ENCODE measurements at regions not wholly inside any gene's neighbourhood (a gene's known extent, or its start where the extent isn't known, plus 50 kb on each side); places are given as distances from the start of the nearest gene placed in this dataset.
"Not testable (repeated sequence)": the region's sequence is repeated elsewhere in the genome, so short reads cannot be mapped to it uniquely, and the experiment has no call there.

DNA sequence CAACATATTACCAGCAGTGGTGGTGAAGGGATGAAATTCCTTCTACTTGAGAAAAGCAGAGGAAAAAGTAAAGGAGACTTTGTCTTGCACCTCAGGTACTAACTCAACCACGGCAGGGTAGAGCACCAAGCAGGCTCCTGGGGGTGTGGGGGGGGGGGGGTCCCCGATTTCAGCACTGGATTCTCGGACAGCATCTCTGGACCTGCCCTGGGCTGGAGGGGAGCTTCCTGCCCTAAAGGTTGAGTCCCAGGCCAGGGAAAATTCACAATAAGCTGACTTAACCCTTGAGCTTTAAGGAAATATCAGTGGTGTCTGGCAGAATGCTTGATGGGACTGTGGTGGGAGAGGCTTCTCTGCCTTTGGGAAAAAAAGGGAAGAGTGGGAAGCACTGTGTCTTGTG lies 233.2 kb upstream of the CXADR start:
- Histone ChIP-seq H3K4me1 (no peaks in the 10 kb centered on the region), H3K36me3 (no peaks in the 10 kb centered on the region), H3K4me3 (ENCODE audit: low read depth, low read length) (no peak overlapping the region), H3K9me3 (no peaks in the 10 kb centered on the region), H3K27me3 (no peaks in the 10 kb centered on the region)
- no peak for DNase-seq
- TF ChIP-seq, protein P1, sequence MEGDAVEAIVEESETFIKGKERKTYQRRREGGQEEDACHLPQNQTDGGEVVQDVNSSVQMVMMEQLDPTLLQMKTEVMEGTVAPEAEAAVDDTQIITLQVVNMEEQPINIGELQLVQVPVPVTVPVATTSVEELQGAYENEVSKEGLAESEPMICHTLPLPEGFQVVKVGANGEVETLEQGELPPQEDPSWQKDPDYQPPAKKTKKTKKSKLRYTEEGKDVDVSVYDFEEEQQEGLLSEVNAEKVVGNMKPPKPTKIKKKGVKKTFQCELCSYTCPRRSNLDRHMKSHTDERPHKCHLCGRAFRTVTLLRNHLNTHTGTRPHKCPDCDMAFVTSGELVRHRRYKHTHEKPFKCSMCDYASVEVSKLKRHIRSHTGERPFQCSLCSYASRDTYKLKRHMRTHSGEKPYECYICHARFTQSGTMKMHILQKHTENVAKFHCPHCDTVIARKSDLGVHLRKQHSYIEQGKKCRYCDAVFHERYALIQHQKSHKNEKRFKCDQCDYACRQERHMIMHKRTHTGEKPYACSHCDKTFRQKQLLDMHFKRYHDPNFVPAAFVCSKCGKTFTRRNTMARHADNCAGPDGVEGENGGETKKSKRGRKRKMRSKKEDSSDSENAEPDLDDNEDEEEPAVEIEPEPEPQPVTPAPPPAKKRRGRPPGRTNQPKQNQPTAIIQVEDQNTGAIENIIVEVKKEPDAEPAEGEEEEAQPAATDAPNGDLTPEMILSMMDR (IDR thresholded peaks at IDR 0.05; ENCODE audit: low read depth, low read length) = no peak

DNA sequence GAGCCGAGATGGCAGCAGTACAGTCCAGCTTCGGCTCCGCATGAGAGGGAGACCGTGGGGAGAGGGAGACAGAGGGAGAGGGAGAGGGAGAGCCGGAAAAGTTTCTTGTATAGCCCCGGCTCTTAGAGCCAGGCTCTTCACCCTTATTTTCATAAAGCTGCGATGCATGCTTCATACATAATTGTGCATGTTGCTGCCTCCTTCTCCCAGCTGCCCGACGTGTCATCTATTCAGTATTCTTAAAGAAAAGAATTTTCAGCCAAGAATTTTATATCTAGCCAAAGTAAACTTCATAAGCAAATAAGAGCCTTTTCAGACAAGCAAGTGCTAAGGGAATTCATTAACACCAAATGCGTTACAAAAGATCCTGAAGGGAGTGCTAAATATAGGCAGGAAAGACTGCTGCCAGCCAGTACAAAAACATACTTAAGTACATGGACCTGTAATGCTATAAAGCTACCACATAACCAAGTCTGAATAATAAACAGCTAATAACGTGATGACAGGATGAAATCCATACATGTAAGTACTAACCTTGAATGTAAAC lies 219.8 kb upstream of the CXADR start:
- not testable (repeated sequence) for H3K36me3 ChIP-seq; H3K4me3 ChIP-seq (ENCODE audit: low read depth, low read length); DNase-seq; H3K27me3 ChIP-seq; H3K4me1 ChIP-seq; H3K9me3 ChIP-seq

DNA sequence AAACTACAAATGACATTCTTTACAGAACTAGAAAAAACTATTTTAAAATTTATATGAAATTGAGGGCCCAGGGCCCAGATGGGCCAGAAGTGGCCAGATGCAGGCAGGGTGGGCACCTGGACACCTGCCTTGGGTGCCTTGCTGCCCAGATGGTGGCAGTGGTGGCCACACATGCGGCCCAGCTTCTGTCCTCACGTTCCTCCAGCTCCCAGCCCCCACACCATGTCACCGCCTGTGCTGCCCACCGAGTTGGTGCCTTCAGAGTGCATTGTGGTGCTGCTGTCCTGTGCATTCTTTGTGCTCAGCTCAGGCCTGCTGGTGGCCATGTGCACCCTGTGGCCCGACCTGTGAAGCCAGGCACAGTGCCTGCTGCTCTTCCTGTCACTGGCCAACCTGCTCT lies 216.8 kb upstream of the CXADR start:
- Histone ChIP-seq H3K36me3 (no peaks in the 10 kb centered on the region), H3K27me3 (no peaks in the 10 kb centered on the region), H3K4me1 (no peaks in the 10 kb centered on the region), H3K9me3 (no peaks in the 10 kb centered on the region), H3K4me3 (ENCODE audit: low read depth, low read length) (no peak overlapping the region)
- DNase-seq = no peak
- TF ChIP-seq, protein P1 (IDR thresholded peaks at IDR 0.05; ENCODE audit: low read depth, low read length) = no peak

DNA sequence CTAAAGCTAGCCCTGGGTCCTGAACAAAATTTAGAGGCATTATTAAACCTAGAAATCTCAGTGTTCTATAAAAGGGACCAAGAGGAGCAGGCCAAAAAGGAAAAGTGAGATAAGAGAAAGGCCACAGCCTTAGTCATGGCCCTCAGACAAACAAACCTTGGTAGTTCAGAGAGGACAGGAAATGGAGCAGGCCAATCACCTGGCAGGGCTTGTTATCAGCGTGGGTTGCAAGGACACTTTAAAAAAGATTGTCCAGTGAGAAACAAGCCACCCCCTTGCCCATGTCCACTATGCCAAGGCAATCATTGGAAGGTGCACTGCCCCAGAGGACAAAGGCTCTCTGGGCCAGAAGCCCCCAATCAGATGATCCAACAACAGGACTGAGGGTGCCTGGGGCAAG lies 213.3 kb upstream of the CXADR start:
- not testable (repeated sequence) for H3K4me1 ChIP-seq; H3K36me3 ChIP-seq; H3K27me3 ChIP-seq; H3K9me3 ChIP-seq; DNase-seq; H3K4me3 ChIP-seq (ENCODE audit: low read depth, low read length)

DNA sequence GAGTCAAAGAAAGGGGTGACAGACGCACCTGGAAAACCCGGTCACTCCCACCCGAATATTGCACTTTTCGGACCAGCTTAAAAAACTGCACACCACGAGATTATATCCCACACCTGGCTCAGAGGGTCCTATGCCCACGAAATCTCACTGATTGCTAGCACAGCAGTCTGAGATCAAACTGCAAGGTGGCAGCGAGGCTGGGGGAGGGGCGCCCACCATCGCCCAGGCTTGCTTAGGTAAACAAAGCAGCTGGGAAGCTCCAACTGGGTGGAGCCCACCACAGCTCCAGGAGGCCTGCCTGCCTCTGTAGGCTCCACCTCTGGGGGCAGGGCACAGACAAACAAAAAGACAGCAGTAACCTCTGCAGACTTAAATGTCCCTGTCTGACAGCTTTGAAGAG lies 185.1 kb upstream of the CXADR start:
- not testable (repeated sequence) for H3K4me1 ChIP-seq; DNase-seq; H3K9me3 ChIP-seq; H3K36me3 ChIP-seq; H3K4me3 ChIP-seq (ENCODE audit: low read depth, low read length); H3K27me3 ChIP-seq

DNA sequence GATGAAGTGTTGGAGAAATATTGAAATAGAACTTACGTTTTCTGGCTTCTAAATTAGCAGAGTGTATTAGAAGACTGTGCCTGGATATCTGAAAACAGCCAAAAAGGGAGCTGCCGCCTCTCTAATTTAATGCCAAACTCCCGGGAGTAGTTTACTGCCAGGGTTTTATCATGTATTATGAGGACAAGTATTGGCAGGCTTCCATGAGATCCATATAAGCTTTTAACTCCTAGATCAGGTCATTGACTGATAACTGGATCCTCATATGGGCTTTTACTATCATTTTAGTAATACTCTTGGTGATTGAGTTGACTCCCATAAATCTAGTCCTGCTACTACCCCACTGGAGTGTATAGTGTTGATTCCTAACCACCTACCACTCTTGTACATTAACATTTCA lies 178.4 kb upstream of the CXADR start:
- no peaks in the 10 kb centered on the region for H3K9me3 ChIP-seq
- no peaks in the 10 kb centered on the region for H3K27me3 ChIP-seq
- no peaks in the 10 kb centered on the region for H3K36me3 ChIP-seq
- peak overlapping the region; percentile 21 for H3K4me3 ChIP-seq (ENCODE audit: low read depth, low read length)
- peak; percentile 66 for DNase-seq
- H3K4me1 ChIP-seq = peaks cover 10% of the 10 kb centered on the region
- TF ChIP-seq, protein P1 (IDR thresholded peaks at IDR 0.05; ENCODE audit: low read depth, low read length) = no peak

DNA sequence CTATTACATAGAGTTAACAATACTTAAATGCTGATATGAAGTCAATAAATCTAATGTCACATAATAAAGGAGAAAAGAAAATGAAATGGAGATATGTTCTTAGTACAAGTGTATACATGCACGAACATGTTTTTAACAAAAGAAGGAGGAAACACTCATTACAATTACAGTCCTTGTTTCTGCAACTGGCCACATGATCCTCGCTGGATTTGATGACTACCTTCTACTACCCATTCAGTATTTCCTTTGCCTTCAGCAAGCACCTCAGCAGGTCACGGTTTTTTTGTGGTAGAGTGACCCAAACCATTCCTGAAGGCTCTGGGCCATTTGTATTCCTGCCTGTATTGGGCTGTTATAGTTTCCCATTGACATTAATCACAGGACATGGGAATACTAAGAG lies 172.8 kb upstream of the CXADR start:
- H3K9me3 ChIP-seq = no peaks in the 10 kb centered on the region
- DNase-seq = no peak
- H3K4me1 ChIP-seq = peaks cover 7% of the 10 kb centered on the region; the same call in 1 of the 2 replicates
- TF ChIP-seq, protein P1 (IDR thresholded peaks at IDR 0.05; ENCODE audit: low read depth, low read length) = no peak
- no peak overlapping the region for H3K4me3 ChIP-seq (ENCODE audit: low read depth, low read length)
- H3K36me3 ChIP-seq = no peaks in the 10 kb centered on the region
- no peaks in the 10 kb centered on the region for H3K27me3 ChIP-seq

DNA sequence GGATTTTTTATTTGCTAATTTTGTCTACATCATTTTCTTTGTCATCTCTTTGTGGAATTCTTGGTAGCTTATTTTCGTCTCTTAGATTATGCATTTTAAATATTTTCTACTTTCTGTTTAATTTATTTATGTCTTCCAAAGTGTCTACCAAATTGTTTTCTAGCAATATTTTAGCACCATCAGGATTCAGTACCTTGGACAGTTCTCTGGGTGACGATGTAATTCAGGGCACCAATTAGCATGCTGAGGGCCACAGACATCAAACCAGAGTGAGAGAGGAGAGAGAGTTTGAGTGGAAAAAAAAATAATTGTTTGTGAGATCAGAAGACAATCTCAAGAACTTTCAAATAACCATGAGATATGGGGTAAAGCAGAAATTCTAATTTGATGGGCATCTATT lies 169.8 kb upstream of the CXADR start:
- H3K4me3 ChIP-seq (ENCODE audit: low read depth, low read length) = no peak overlapping the region
- no peaks in the 10 kb centered on the region for H3K9me3 ChIP-seq
- no peak for DNase-seq
- no peaks in the 10 kb centered on the region for H3K27me3 ChIP-seq
- TF ChIP-seq, protein P1 (IDR thresholded peaks at IDR 0.05; ENCODE audit: low read depth, low read length) = no peak
- no peaks in the 10 kb centered on the region for H3K36me3 ChIP-seq
- H3K4me1 ChIP-seq = peaks cover 4% of the 10 kb centered on the region; the same call in 1 of the 2 replicates
